ENCODE measurements at regions not wholly inside any gene's neighbourhood (a gene's known extent, or its start where the extent isn't known, plus 50 kb on each side); places are given as distances from the start of the nearest gene placed in this dataset.

GRCh38 chr20:63094767-63095499 lies 88.2 kb upstream of the BHLHE23 start:
- peaks cover 42% of the 10 kb centered on the region for H3K27me3 Mint-ChIP-seq (ENCODE audit: low read depth)
- H3K36me3 Mint-ChIP-seq (ENCODE audit: low read depth) = no peaks in the 10 kb centered on the region
- no peak overlapping the region for H3K4me3 Mint-ChIP-seq

GRCh38 chr20:63093966-63094766 lies 87.4 kb upstream of the BHLHE23 start:
- Mint-ChIP-seq H3K36me3 (ENCODE audit: low read depth) (no peaks in the 10 kb centered on the region), H3K27me3 (ENCODE audit: low read depth) (peaks cover 47% of the 10 kb centered on the region), H3K4me3 (no peak overlapping the region), H3K27ac (no peak overlapping the region), H3K9me3 (no peaks in the 10 kb centered on the region), H3K4me1 (no peaks in the 10 kb centered on the region)
- TF ChIP-seq CTCF (IDR thresholded peaks at IDR 0.05; ENCODE audit: unreplicated experiment in 3 of 3) = no peak

More at GRCh38 chr20:63094767-63095499, 88.2 kb upstream of the BHLHE23 start:
- Mint-ChIP-seq H3K4me1 (no peaks in the 10 kb centered on the region), H3K9me3 (no peaks in the 10 kb centered on the region), H3K27ac (no peak overlapping the region)
- TF ChIP-seq CTCF (IDR thresholded peaks at IDR 0.05; ENCODE audit: unreplicated experiment in 3 of 3) = no peak

- no peaks in the 10 kb centered on the region for H3K36me3 Mint-ChIP-seq (ENCODE audit: low read depth)
- H3K9me3 Mint-ChIP-seq = no peaks in the 10 kb centered on the region
- peaks cover 61% of the 10 kb centered on the region for H3K27me3 Mint-ChIP-seq (ENCODE audit: low read depth)
- TF ChIP-seq CTCF (IDR thresholded peaks at IDR 0.05; ENCODE audit: unreplicated experiment in 3 of 3) = no peak
- H3K4me3 Mint-ChIP-seq = no peak overlapping the region
- H3K27ac Mint-ChIP-seq = no peak overlapping the region
- H3K4me1 Mint-ChIP-seq = no peaks in the 10 kb centered on the region
Observed at GRCh38 chr20:63092660-63093215, 86.0 kb upstream of the BHLHE23 start.

- TF ChIP-seq CTCF (IDR thresholded peaks at IDR 0.05; ENCODE audit: unreplicated experiment in 3 of 3) = no peak
- Mint-ChIP-seq H3K27me3 (ENCODE audit: low read depth) (peaks cover 65% of the 10 kb centered on the region), H3K27ac (no peak overlapping the region), H3K4me1 (no peaks in the 10 kb centered on the region), H3K36me3 (ENCODE audit: low read depth) (no peaks in the 10 kb centered on the region), H3K4me3 (no peak overlapping the region), H3K9me3 (no peaks in the 10 kb centered on the region)
Observed at GRCh38 chr20:63091901-63092659, 85.3 kb upstream of the BHLHE23 start.

- no peak overlapping the region for H3K27ac Mint-ChIP-seq
- no peak overlapping the region for H3K4me3 Mint-ChIP-seq
- no peaks in the 10 kb centered on the region for H3K4me1 Mint-ChIP-seq
- H3K9me3 Mint-ChIP-seq = no peaks in the 10 kb centered on the region
- H3K27me3 Mint-ChIP-seq (ENCODE audit: low read depth) = peaks cover 71% of the 10 kb centered on the region
- no peaks in the 10 kb centered on the region for H3K36me3 Mint-ChIP-seq (ENCODE audit: low read depth)
- no peak for TF ChIP-seq CTCF (IDR thresholded peaks at IDR 0.05; ENCODE audit: unreplicated experiment in 3 of 3)
Observed at GRCh38 chr20:63090682-63091571, 84.2 kb upstream of the BHLHE23 start.
